ENCODE measurements at regions not wholly inside any gene's neighbourhood (a gene's known extent, or its start where the extent isn't known, plus 50 kb on each side); places are given as distances from the start of the nearest gene placed in this dataset.

- TF ChIP-seq CTCF (IDR thresholded peaks at IDR 0.05) (no peak), EZH2 (IDR thresholded peaks at IDR 0.05; ENCODE audit: borderline replicate concordance, insufficient read depth, low read depth, low read length, poor library complexity, severe bottlenecking) (no peak)
Observed at GRCh38 chr4:156336511-156336910, 382.8 kb upstream of the CTSO start.

Data from B cell (primary cell).